GM12878 (cell line): ENCODE measurements at regions not wholly inside any gene's neighbourhood (a gene's known extent, or its start where the extent isn't known, plus 50 kb on each side); places are given as distances from the start of the nearest gene placed in this dataset.

ENCODE experiments used
- ATAC-seq: fragments of 200-7000 bp; cut with Tn5 transposase; 3 replicates; pipeline ENCODE4 v1.9.1; 2020; ENCODE audit warnings: mild to moderate bottlenecking, moderate library complexity
- BruUV-seq: library from RNA; stranded (reverse); fragments of 400-500 nt; replicated peaks from 2 replicates; lab custom pipeline; 2021; lab: Mats Ljungman, UMichigan
- CTCF ChIA-PET: fragments of 300-600 bp; sonication (Branson Sonifier 250); formaldehyde crosslinking; extraction: SDS; loops from one replicate; lab custom pipeline; 2021; ENCODE audit warnings: inconsistent platforms; lab: Yijun Ruan, JAX
- POLR2A ChIA-PET: fragments of 350-600 bp; formaldehyde crosslinking; extraction: SDS; loops from one replicate; lab custom pipeline; 2021; ENCODE audit warnings: inconsistent platforms; lab: Charles Lee
- RAD21 ChIA-PET: fragments of 300-600 bp; sonication (Branson Sonifier 250); formaldehyde crosslinking; loops from one replicate; lab custom pipeline; 2023; ENCODE audit warnings: antibody characterized with exemption; ENCODE audit not compliant: unreplicated experiment; lab: Charles Lee
- SMC1A ChIA-PET: fragments of 300-600 bp; sonication (Branson Sonifier 250); formaldehyde crosslinking; loops from one replicate; lab custom pipeline; 2023; ENCODE audit not compliant: unreplicated experiment, uncharacterized antibody; lab: Charles Lee
- DNase-seq: peaks from one replicate; pipeline ENCODE4 v3.0.0-alpha.2; 2011; ENCODE audit warnings: low read depth, low spot score
- FAIRE-seq: peaks from 3 replicates; lab custom pipeline; 2011; peaks lifted over from hg19 to GRCh38; lab: Jason Lieb, UNC
- H2AFZ ChIP-seq: 2 replicates; pipeline ENCODE4 v1.6.0; 2011; ENCODE audit warnings: low read depth, low read length, control low read depth; ENCODE audit not compliant: control insufficient read depth
- H3K27ac ChIP-seq: 2 replicates; pipeline ENCODE4 v1.5.1; 2011; ENCODE audit warnings: control low read depth; ENCODE audit not compliant: control insufficient read depth, insufficient read depth
- H3K27me3 ChIP-seq, 2 experiments: replicated peaks in 1 of 2; 2 replicates each; pipeline versions ENCODE4 v1.6.0 to v1.6.1; 2011; ENCODE audit warnings: low read length in 1 of 2; ENCODE audit not compliant: control insufficient read depth in 2 of 2, insufficient read depth in 2 of 2
- H3K36me3 ChIP-seq, 2 experiments: 2 replicates each; pipeline ENCODE4 v1.5.1; 2011; ENCODE audit warnings: low read length in 1 of 2; ENCODE audit not compliant: control insufficient read depth in 2 of 2, insufficient read depth in 2 of 2
- H3K4me1 ChIP-seq: 2 replicates; pipeline ENCODE4 v1.6.1; 2011; ENCODE audit warnings: mild to moderate bottlenecking, low read length, moderate library complexity, mixed read lengths; ENCODE audit not compliant: control insufficient read depth, insufficient read depth
- H3K4me2 ChIP-seq: 2 replicates; pipeline ENCODE4 v1.6.0; 2011; ENCODE audit warnings: control low read depth; ENCODE audit not compliant: control insufficient read depth, insufficient read depth
- H3K4me3 ChIP-seq: fragments of 200-600 bp; sonication (generic); 2 replicates; pipeline ENCODE4 v1.5.1; 2016
- H3K79me2 ChIP-seq: 2 replicates; pipeline ENCODE4 v1.6.0; 2011; ENCODE audit warnings: low read length; ENCODE audit not compliant: control insufficient read depth, insufficient read depth
- H3K9ac ChIP-seq: 2 replicates; pipeline ENCODE4 v1.8.0; 2011; ENCODE audit warnings: low read length, control low read depth, mixed read lengths; ENCODE audit not compliant: control insufficient read depth, insufficient read depth
- H3K9me3 ChIP-seq: replicated peaks from 3 replicates; pipeline ENCODE4 v1.5.1; 2011; ENCODE audit warnings: mild to moderate bottlenecking, low read length; ENCODE audit not compliant: control insufficient read depth, insufficient read depth
- H4K20me1 ChIP-seq: 2 replicates; pipeline ENCODE4 v1.6.0; 2011; ENCODE audit not compliant: control insufficient read depth, insufficient read depth
- BACH1 ChIP-seq: fragments of 450-650 bp; IDR thresholded peaks from 2 replicates; pipeline ENCODE4 v1.6.1; 2017; ENCODE audit warnings: mild to moderate bottlenecking, borderline replicate concordance
- BHLHE40 ChIP-seq, 2 experiments: fragments of 450-650 bp in 1 of 2; IDR thresholded peaks; 2 replicates each; pipeline ENCODE4 v1.6.1; 2011 to 2017; ENCODE audit warnings: low read depth in 2 of 2, borderline replicate concordance in 1 of 2, improper control_type of control experiment in 1 of 2, low read length in 1 of 2, mild to moderate bottlenecking in 1 of 2
- CEBPB ChIP-seq, 2 experiments: fragments of 150-350 bp in 1 of 2; IDR thresholded peaks; 2 replicates each; pipeline ENCODE4 v1.6.1; 2012 to 2014; ENCODE audit warnings: low read depth in 2 of 2, low read length in 2 of 2, borderline replicate concordance in 1 of 2, inconsistent platforms in 1 of 2
- CREM ChIP-seq: IDR thresholded peaks from 2 replicates; pipeline ENCODE4 v1.6.1; 2014; ENCODE audit warnings: antibody characterized with exemption, low read depth
- ESRRA ChIP-seq: IDR thresholded peaks from 2 replicates; pipeline ENCODE4 v1.6.1; 2012; ENCODE audit warnings: mild to moderate bottlenecking, low read length, improper control_type of control experiment
- FOXK2 ChIP-seq: fragments of 450-650 bp; IDR thresholded peaks from 2 replicates; pipeline ENCODE4 v1.6.1; 2017; ENCODE audit warnings: mild to moderate bottlenecking, moderate library complexity
- HCFC1 ChIP-seq: fragments of 150-350 bp; IDR thresholded peaks from 2 replicates; pipeline ENCODE4 v1.6.1; 2014; ENCODE audit warnings: low read length
- HDAC2 ChIP-seq: fragments of 200-600 bp; sonication (generic); IDR thresholded peaks from 2 replicates; pipeline ENCODE4 v1.6.1; 2017
- KAT2A ChIP-seq: conservative IDR thresholded peaks from 2 replicates; pipeline ENCODE4 v1.6.1; 2011; ENCODE audit warnings: low read depth, low read length; ENCODE audit not compliant: control insufficient read depth
- PAX5 ChIP-seq: IDR thresholded peaks from 2 replicates; pipeline ENCODE4 v1.6.1; 2011; ENCODE audit warnings: low read depth, low read length, borderline replicate concordance
- STAT3 ChIP-seq: IDR thresholded peaks from 2 replicates; pipeline ENCODE4 v1.6.1; 2011; ENCODE audit warnings: low read depth, low read length, improper control_type of control experiment
- SUPT20H ChIP-seq: IDR thresholded peaks from 2 replicates; pipeline ENCODE4 v1.6.1; 2011; ENCODE audit warnings: low read depth, mild to moderate bottlenecking, low read length, moderate library complexity, borderline replicate concordance; ENCODE audit not compliant: control insufficient read depth
- TBL1XR1 ChIP-seq: IDR thresholded peaks from 2 replicates; pipeline ENCODE4 v1.6.1; 2012; ENCODE audit warnings: low read depth, low read length, improper control_type of control experiment
- YBX1 ChIP-seq: fragments of 450-650 bp; IDR thresholded peaks from 2 replicates; pipeline ENCODE4 v1.6.1; 2016; ENCODE audit warnings: antibody characterized with exemption
- ZNF24 ChIP-seq: fragments of 450-650 bp; IDR thresholded peaks from 2 replicates; pipeline ENCODE4 v1.6.1; 2017; ENCODE audit warnings: antibody characterized with exemption, mild to moderate bottlenecking
- ZZZ3 ChIP-seq: IDR thresholded peaks from 2 replicates; pipeline ENCODE4 v1.6.1; 2011; ENCODE audit warnings: low read depth; ENCODE audit not compliant: control insufficient read depth, insufficient read length
- WGBS: methylation state at CpG from one replicate; pipeline ENCODE4 v1.1.6; 2016; ENCODE audit warnings: low lambda C conversion rate; ENCODE audit not compliant: insufficient replicate concordance, insufficient coverage; ENCODE audit errors: missing lambda C conversion rate; 5-methylcytosine and 5-hydroxymethylcytosine counted together
- in situ Hi-C: fragments of 300-500 bp; cut with MboI; formaldehyde crosslinking; loops from 9 replicates; pipeline ENCODE4 v1.14.3; 2018; ENCODE audit warnings: mixed read lengths
- intact Hi-C: fragments of 100-400 bp; cut with micrococcal nuclease; formaldehyde crosslinking; loops from one replicate; pipeline ENCODE4 v1.14.2; 2022; ENCODE audit not compliant: unreplicated experiment
- TF ChIP-seq, protein P1 (sequence below): IDR thresholded peaks from 2 replicates; pipeline ENCODE4 v1.6.1; 2011; ENCODE audit warnings: borderline replicate concordance, low read depth, mild to moderate bottlenecking, moderate library complexity, low read length; ENCODE audit not compliant: insufficient read depth, poor library complexity, severe bottlenecking
- TF ChIP-seq, protein P2 (sequence below): fragments of 450-650 bp; IDR thresholded peaks from 2 replicates; pipeline ENCODE4 v1.6.1; 2017; ENCODE audit warnings: mild to moderate bottlenecking, moderate library complexity
- TF ChIP-seq, protein P3 (sequence below): fragments of 150-350 bp; IDR thresholded peaks from 2 replicates; pipeline ENCODE4 v1.6.1; 2014; ENCODE audit warnings: mild to moderate bottlenecking, low read depth, low read length

DNA sequence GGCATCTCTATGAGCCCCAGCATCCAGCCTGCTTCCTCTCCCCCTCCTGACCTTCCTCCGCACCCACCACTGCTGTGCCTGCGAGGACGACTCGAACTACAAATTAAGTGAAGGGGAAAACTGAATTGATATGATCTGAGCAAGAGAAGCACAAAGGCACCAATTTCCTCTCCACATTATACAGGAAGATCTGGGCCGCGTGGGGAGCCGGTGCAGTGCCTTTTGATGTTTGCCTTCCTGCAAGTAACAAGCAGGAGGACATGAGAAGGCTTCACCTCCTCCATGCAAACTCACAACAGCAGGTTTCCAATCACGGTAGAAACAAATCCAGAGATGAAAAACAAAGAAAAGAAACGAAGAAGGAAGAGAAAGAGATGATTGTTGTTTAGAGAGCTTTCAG lies 57.8 kb upstream of the MMP2 start:
- CTCF ChIA-PET, result interaction anchor here (0.6 kb wide), 1 partner anchor 1238 kb away, joined by 3 read pairs; no protein-coding TSS in a partner anchor
- in situ Hi-C loops (no loop called here), intact Hi-C loops (no loop called here)
- H3K9ac ChIP-seq, result no peak overlapping the region
- no peaks in the 10 kb centered on the region for H3K79me2 ChIP-seq
- H3K4me3 ChIP-seq, result no peak overlapping the region
- TF ChIP-seq CREM (no peak), FOXK2 (no peak), HCFC1 (no peak), PAX5 (no peak), YBX1 (no peak), ZNF24 (no peak), CEBPB (IDR thresholded peaks at IDR 0.05; ENCODE audit: borderline replicate concordance in 1 of 2, low read depth in 2 of 2, low read length in 2 of 2) (no peak), BHLHE40 (IDR thresholded peaks at IDR 0.05; ENCODE audit: borderline replicate concordance in 1 of 2, low read depth in 2 of 2, low read length in 1 of 2) (no peak), SUPT20H (no peak), ESRRA (no peak), HDAC2 (no peak), STAT3 (no peak), TBL1XR1 (no peak), KAT2A (no peak), ZZZ3 (no peak), BACH1 (no peak)
- TF ChIP-seq, protein P1, sequence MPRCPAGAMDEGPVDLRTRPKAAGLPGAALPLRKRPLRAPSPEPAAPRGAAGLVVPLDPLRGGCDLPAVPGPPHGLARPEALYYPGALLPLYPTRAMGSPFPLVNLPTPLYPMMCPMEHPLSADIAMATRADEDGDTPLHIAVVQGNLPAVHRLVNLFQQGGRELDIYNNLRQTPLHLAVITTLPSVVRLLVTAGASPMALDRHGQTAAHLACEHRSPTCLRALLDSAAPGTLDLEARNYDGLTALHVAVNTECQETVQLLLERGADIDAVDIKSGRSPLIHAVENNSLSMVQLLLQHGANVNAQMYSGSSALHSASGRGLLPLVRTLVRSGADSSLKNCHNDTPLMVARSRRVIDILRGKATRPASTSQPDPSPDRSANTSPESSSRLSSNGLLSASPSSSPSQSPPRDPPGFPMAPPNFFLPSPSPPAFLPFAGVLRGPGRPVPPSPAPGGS, result no peak
- TF ChIP-seq, protein P2, sequence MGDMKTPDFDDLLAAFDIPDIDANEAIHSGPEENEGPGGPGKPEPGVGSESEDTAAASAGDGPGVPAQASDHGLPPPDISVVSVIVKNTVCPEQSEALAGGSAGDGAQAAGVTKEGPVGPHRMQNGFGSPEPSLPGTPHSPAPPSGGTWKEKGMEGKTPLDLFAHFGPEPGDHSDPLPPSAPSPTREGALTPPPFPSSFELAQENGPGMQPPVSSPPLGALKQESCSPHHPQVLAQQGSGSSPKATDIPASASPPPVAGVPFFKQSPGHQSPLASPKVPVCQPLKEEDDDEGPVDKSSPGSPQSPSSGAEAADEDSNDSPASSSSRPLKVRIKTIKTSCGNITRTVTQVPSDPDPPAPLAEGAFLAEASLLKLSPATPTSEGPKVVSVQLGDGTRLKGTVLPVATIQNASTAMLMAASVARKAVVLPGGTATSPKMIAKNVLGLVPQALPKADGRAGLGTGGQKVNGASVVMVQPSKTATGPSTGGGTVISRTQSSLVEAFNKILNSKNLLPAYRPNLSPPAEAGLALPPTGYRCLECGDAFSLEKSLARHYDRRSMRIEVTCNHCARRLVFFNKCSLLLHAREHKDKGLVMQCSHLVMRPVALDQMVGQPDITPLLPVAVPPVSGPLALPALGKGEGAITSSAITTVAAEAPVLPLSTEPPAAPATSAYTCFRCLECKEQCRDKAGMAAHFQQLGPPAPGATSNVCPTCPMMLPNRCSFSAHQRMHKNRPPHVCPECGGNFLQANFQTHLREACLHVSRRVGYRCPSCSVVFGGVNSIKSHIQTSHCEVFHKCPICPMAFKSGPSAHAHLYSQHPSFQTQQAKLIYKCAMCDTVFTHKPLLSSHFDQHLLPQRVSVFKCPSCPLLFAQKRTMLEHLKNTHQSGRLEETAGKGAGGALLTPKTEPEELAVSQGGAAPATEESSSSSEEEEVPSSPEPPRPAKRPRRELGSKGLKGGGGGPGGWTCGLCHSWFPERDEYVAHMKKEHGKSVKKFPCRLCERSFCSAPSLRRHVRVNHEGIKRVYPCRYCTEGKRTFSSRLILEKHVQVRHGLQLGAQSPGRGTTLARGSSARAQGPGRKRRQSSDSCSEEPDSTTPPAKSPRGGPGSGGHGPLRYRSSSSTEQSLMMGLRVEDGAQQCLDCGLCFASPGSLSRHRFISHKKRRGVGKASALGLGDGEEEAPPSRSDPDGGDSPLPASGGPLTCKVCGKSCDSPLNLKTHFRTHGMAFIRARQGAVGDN, result no peak
- TF ChIP-seq, protein P3, sequence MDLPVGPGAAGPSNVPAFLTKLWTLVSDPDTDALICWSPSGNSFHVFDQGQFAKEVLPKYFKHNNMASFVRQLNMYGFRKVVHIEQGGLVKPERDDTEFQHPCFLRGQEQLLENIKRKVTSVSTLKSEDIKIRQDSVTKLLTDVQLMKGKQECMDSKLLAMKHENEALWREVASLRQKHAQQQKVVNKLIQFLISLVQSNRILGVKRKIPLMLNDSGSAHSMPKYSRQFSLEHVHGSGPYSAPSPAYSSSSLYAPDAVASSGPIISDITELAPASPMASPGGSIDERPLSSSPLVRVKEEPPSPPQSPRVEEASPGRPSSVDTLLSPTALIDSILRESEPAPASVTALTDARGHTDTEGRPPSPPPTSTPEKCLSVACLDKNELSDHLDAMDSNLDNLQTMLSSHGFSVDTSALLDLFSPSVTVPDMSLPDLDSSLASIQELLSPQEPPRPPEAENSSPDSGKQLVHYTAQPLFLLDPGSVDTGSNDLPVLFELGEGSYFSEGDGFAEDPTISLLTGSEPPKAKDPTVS, result no peak
- POLR2A ChIA-PET, result no interaction called here
- no peaks in the 10 kb centered on the region for H3K4me1 ChIP-seq
- no peak overlapping the region for H3K4me2 ChIP-seq
- no peak overlapping the region for H2AFZ ChIP-seq
- ATAC-seq (no peak), FAIRE-seq (no peak), DNase-seq (no peak)
- BruUV-seq, result no TSS peak
- no peaks in the 10 kb centered on the region for H3K36me3 ChIP-seq
- RAD21 ChIA-PET, result no interaction called here
- H4K20me1 ChIP-seq, result no peaks in the 10 kb centered on the region; the same call in 1 of the 2 replicates
- H3K27me3 ChIP-seq, result no peaks in the 10 kb centered on the region
- SMC1A ChIA-PET, result no interaction called here
- H3K9me3 ChIP-seq, result no peaks in the 10 kb centered on the region
- H3K27ac ChIP-seq, result no peak overlapping the region
- 3% methylated on average over 9 of the region's 9 CpGs for WGBS
